ENCODE measurements at regions not wholly inside any gene's neighbourhood (a gene's known extent, or its start where the extent isn't known, plus 50 kb on each side); places are given as distances from the start of the nearest gene placed in this dataset.

DNA sequence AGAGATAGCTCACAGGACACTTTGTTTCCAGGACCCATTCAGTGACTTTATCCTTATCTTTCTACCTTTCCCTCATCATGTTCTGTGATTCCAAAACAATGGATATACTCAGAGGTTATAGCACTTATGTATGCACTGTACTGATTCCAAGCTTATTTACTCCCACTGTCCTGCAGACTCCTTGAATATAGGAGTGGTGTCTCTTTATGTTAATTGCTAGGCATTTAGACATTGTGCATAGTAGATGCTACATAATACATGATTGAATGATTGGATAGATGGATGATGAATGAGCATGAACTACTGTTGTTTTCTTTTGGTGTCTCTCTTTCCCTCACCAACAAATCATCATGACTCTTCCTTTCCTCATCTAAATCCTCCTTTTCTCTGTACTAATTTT, 279.1 kb upstream of the RAG2 start (continued):
- TF ChIP-seq, protein P1, sequence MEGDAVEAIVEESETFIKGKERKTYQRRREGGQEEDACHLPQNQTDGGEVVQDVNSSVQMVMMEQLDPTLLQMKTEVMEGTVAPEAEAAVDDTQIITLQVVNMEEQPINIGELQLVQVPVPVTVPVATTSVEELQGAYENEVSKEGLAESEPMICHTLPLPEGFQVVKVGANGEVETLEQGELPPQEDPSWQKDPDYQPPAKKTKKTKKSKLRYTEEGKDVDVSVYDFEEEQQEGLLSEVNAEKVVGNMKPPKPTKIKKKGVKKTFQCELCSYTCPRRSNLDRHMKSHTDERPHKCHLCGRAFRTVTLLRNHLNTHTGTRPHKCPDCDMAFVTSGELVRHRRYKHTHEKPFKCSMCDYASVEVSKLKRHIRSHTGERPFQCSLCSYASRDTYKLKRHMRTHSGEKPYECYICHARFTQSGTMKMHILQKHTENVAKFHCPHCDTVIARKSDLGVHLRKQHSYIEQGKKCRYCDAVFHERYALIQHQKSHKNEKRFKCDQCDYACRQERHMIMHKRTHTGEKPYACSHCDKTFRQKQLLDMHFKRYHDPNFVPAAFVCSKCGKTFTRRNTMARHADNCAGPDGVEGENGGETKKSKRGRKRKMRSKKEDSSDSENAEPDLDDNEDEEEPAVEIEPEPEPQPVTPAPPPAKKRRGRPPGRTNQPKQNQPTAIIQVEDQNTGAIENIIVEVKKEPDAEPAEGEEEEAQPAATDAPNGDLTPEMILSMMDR (IDR thresholded peaks at IDR 0.05), result no peak
- no peak for TF ChIP-seq SREBF2 (IDR thresholded peaks at IDR 0.05)
- no peak for TF ChIP-seq FOSB (CRISPR knock-in tag; IDR thresholded peaks at IDR 0.05)
- no peak for TF ChIP-seq HEYL (CRISPR knock-in tag; IDR thresholded peaks at IDR 0.05)

DNA sequence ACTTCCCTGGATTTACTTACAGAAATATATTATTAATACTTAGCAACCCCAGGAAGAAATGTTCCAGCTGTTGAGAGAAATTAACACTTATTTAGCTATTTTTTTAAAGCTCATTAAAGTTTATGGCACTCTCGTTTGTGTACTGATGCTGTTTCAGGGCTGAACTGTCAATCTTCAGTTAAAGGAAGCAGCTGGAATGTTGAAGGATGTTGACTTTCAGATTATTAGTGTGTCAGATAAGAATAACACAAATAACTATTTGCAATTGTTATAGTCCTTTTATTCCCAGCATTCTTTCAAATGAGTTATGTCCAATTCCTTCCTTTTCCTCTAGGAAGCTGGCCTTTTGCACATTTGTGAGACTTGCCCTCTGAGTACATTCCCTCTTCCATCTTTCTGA, 278.2 kb upstream of the RAG2 start:
- ChIA-PET POLR2A (no interaction called here), CTCF (no interaction called here)
- ATAC-seq (no peak), FAIRE-seq (no peak), DNase-seq (ENCODE audit: low read depth in 1 of 2, low spot score in 1 of 2) (no peak)
- no peak overlapping the region for H3K27ac ChIP-seq
- no peak overlapping the region for H3K4me2 ChIP-seq
- no peaks in the 10 kb centered on the region for H3K9me3 ChIP-seq
- TF ChIP-seq, protein P2, sequence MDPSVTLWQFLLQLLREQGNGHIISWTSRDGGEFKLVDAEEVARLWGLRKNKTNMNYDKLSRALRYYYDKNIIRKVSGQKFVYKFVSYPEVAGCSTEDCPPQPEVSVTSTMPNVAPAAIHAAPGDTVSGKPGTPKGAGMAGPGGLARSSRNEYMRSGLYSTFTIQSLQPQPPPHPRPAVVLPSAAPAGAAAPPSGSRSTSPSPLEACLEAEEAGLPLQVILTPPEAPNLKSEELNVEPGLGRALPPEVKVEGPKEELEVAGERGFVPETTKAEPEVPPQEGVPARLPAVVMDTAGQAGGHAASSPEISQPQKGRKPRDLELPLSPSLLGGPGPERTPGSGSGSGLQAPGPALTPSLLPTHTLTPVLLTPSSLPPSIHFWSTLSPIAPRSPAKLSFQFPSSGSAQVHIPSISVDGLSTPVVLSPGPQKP (IDR thresholded peaks at IDR 0.05; ENCODE audit: low read depth, low read length), result no peak
- WGBS (ENCODE audit: missing lambda C conversion rate), result 3% methylated on average over 1 of the region's 1 CpG
- no peaks in the 10 kb centered on the region for H3K4me1 ChIP-seq
- no peak overlapping the region for H3K4me3 ChIP-seq

DNA sequence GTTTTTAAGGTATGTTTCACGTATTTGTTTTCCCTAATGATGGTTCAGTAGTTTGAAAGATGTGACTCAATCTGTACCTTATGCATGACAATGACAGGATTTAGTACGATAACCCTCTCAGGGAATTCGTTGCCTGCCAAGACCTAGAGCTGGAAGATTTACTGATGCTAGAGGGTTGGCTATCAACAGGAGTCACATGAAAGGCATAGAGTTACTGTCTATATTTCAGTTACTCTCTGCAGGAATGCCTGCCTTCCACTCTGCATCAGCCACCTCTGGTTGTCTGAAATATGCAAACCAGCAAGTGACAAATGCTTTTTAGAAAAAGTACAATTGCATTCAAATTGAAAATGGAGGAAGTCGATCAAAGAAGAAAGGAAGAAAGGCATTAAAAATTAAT, 276.3 kb upstream of the RAG2 start:
- ChIA-PET POLR2A (no interaction called here), CTCF (no interaction called here)
- no peak for ATAC-seq
- Histone ChIP-seq H3K4me3 (no peak overlapping the region), H3K4me1 (no peaks in the 10 kb centered on the region), H3K4me2 (no peak overlapping the region), H3K9me3 (no peaks in the 10 kb centered on the region), H3K27ac (no peak overlapping the region)
- WGBS (ENCODE audit: missing lambda C conversion rate), result 4% methylated on average over 4 of the region's 4 CpGs
- DNase-seq (ENCODE audit: low read depth in 1 of 2, low spot score in 1 of 2), result no peak
- FAIRE-seq, result no peak
- TF ChIP-seq, protein P3, sequence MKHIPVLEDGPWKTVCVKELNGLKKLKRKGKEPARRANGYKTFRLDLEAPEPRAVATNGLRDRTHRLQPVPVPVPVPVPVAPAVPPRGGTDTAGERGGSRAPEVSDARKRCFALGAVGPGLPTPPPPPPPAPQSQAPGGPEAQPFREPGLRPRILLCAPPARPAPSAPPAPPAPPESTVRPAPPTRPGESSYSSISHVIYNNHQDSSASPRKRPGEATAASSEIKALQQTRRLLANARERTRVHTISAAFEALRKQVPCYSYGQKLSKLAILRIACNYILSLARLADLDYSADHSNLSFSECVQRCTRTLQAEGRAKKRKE (CRISPR knock-in tag; IDR thresholded peaks at IDR 0.05; ENCODE audit: low read depth), result no peak
- TF ChIP-seq SREBF2 (IDR thresholded peaks at IDR 0.05) (no peak), POLR2A (IDR thresholded peaks at IDR 0.05; ENCODE audit: low read length) (no peak), TP53 (CRISPR knock-in tag; IDR thresholded peaks at IDR 0.05) (no peak), SMC3 (IDR thresholded peaks at IDR 0.05) (no peak), CHD2 (IDR thresholded peaks at IDR 0.05; ENCODE audit: low read length, partially characterized antibody) (no peak), NFE2L2 (conservative IDR thresholded peaks at IDR 0.05; ENCODE audit: low read length) (no peak), PHF8 (IDR thresholded peaks at IDR 0.05; ENCODE audit: borderline replicate concordance, low read depth) (no peak), EP300 (IDR thresholded peaks at IDR 0.05) (no peak), CBX8 (IDR thresholded peaks at IDR 0.05) (no peak), FOXS1 (CRISPR knock-in tag; IDR thresholded peaks at IDR 0.05) (no peak), EHF (CRISPR knock-in tag; IDR thresholded peaks at IDR 0.05) (no peak)
- TF ChIP-seq, protein P4, sequence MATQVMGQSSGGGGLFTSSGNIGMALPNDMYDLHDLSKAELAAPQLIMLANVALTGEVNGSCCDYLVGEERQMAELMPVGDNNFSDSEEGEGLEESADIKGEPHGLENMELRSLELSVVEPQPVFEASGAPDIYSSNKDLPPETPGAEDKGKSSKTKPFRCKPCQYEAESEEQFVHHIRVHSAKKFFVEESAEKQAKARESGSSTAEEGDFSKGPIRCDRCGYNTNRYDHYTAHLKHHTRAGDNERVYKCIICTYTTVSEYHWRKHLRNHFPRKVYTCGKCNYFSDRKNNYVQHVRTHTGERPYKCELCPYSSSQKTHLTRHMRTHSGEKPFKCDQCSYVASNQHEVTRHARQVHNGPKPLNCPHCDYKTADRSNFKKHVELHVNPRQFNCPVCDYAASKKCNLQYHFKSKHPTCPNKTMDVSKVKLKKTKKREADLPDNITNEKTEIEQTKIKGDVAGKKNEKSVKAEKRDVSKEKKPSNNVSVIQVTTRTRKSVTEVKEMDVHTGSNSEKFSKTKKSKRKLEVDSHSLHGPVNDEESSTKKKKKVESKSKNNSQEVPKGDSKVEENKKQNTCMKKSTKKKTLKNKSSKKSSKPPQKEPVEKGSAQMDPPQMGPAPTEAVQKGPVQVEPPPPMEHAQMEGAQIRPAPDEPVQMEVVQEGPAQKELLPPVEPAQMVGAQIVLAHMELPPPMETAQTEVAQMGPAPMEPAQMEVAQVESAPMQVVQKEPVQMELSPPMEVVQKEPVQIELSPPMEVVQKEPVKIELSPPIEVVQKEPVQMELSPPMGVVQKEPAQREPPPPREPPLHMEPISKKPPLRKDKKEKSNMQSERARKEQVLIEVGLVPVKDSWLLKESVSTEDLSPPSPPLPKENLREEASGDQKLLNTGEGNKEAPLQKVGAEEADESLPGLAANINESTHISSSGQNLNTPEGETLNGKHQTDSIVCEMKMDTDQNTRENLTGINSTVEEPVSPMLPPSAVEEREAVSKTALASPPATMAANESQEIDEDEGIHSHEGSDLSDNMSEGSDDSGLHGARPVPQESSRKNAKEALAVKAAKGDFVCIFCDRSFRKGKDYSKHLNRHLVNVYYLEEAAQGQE (IDR thresholded peaks at IDR 0.05), result no peak
